Astrocyte (in vitro differentiated cells and primary cell): ENCODE measurements at regions not wholly inside any gene's neighbourhood (a gene's known extent, or its start where the extent isn't known, plus 50 kb on each side); places are given as distances from the start of the nearest gene placed in this dataset.

ENCODE experiments used
- DNase-seq: peaks from one replicate; pipeline ENCODE4 v3.0.0-alpha.2; 2010; ENCODE audit warnings: low read depth
- FAIRE-seq: peaks from 2 replicates; lab custom pipeline; 2011; peaks lifted over from hg19 to GRCh38; lab: Jason Lieb, UNC
- H2AFZ ChIP-seq: 2 replicates; pipeline ENCODE4 v1.6.0; 2012; ENCODE audit warnings: low read depth, low read length, inconsistent platforms
- H3K27ac ChIP-seq: 2 replicates; pipeline ENCODE4 v1.5.1; 2011; ENCODE audit warnings: low read depth, low read length, inconsistent platforms
- H3K27me3 ChIP-seq: 2 replicates; pipeline ENCODE4 v1.6.0; 2011; ENCODE audit warnings: low read length, inconsistent platforms; ENCODE audit not compliant: insufficient read depth
- H3K36me3 ChIP-seq: 2 replicates; pipeline ENCODE4 v1.5.1; 2011; ENCODE audit warnings: low read length, inconsistent platforms; ENCODE audit not compliant: insufficient read depth
- H3K4me1 ChIP-seq: 2 replicates; pipeline ENCODE4 v1.5.1; 2011; ENCODE audit warnings: low read length, inconsistent platforms; ENCODE audit not compliant: insufficient read depth
- H3K4me2 ChIP-seq: 2 replicates; pipeline ENCODE4 v1.6.0; 2012; ENCODE audit warnings: low read length, inconsistent platforms
- H3K4me3 ChIP-seq: 2 replicates; pipeline ENCODE4 v1.5.1; 2011; ENCODE audit warnings: low read depth, mild to moderate bottlenecking, low read length, inconsistent platforms; ENCODE audit not compliant: insufficient read depth
- H3K79me2 ChIP-seq: 2 replicates; pipeline ENCODE4 v1.6.0; 2012; ENCODE audit warnings: mild to moderate bottlenecking, low read length, inconsistent platforms; ENCODE audit not compliant: insufficient read depth
- H3K9ac ChIP-seq: 2 replicates; pipeline ENCODE4 v1.6.0; 2012; ENCODE audit warnings: mild to moderate bottlenecking, low read length, inconsistent platforms
- H3K9me3 ChIP-seq: 2 replicates; pipeline ENCODE4 v1.5.1; 2012; ENCODE audit warnings: low read depth, mild to moderate bottlenecking, low read length, inconsistent platforms; ENCODE audit not compliant: insufficient read depth
- H4K20me1 ChIP-seq: 2 replicates; pipeline ENCODE4 v1.6.0; 2012; ENCODE audit warnings: low read length, inconsistent platforms; ENCODE audit not compliant: insufficient read depth
- H3K27ac Mint-ChIP-seq: one replicate; pipeline ENCODE4 v1.8.0; 2021; ENCODE audit warnings: mild to moderate bottlenecking, mixed read lengths; ENCODE audit not compliant: unreplicated experiment
- H3K27me3 Mint-ChIP-seq: one replicate; pipeline ENCODE4 v1.8.0; 2021; ENCODE audit warnings: low read depth, mixed read lengths; ENCODE audit not compliant: unreplicated experiment
- H3K36me3 Mint-ChIP-seq: one replicate; pipeline ENCODE4 v1.8.0; 2021; ENCODE audit warnings: low read depth, mixed read lengths; ENCODE audit not compliant: unreplicated experiment
- H3K4me1 Mint-ChIP-seq: one replicate; pipeline ENCODE4 v1.8.0; 2021; ENCODE audit warnings: low read depth, mixed read lengths; ENCODE audit not compliant: unreplicated experiment
- H3K4me3 Mint-ChIP-seq: one replicate; pipeline ENCODE4 v1.8.0; 2021; ENCODE audit warnings: mild to moderate bottlenecking, moderate library complexity, mixed read lengths; ENCODE audit not compliant: unreplicated experiment
- H3K9me3 Mint-ChIP-seq: one replicate; pipeline ENCODE4 v1.8.0; 2021; ENCODE audit warnings: mild to moderate bottlenecking, mixed read lengths; ENCODE audit not compliant: unreplicated experiment
- CTCF ChIP-seq: IDR thresholded peaks from 2 replicates; pipeline ENCODE4 v1.5.1; 2011; ENCODE audit warnings: low read depth, mild to moderate bottlenecking, inconsistent platforms, low read length, moderate library complexity; ENCODE audit not compliant: insufficient read depth
- EZH2 ChIP-seq: IDR thresholded peaks from 2 replicates; pipeline ENCODE4 v1.6.1; 2012; ENCODE audit warnings: mild to moderate bottlenecking, low read length, inconsistent platforms; ENCODE audit not compliant: insufficient read depth

GRCh38 chr5:40453689-40454088, 226.0 kb upstream of the PTGER4 start:
- H3K27me3 ChIP-seq: no peaks in the 10 kb centered on the region
- no peak for DNase-seq
- H3K36me3 ChIP-seq: no peaks in the 10 kb centered on the region
- no peaks in the 10 kb centered on the region for H4K20me1 ChIP-seq
- H3K9ac ChIP-seq: no peak overlapping the region
- Mint-ChIP-seq H3K27me3 (no peaks in the 10 kb centered on the region), H3K4me1 (no peaks in the 10 kb centered on the region), H3K4me3 (no peak overlapping the region), H3K27ac (no peak overlapping the region), H3K9me3 (peaks cover 13% of the 10 kb centered on the region), H3K36me3 (peaks cover 2% of the 10 kb centered on the region)
- H3K4me2 ChIP-seq: no peak overlapping the region
- no peaks in the 10 kb centered on the region for H3K4me1 ChIP-seq
- no peak overlapping the region for H3K27ac ChIP-seq
- no peaks in the 10 kb centered on the region for H3K79me2 ChIP-seq
- no peaks in the 10 kb centered on the region for H3K9me3 ChIP-seq
- H2AFZ ChIP-seq: no peak overlapping the region
- no peak for FAIRE-seq
- no peak overlapping the region for H3K4me3 ChIP-seq
- TF ChIP-seq CTCF (no peak), EZH2 (no peak)

- Histone ChIP-seq H3K79me2 (no peaks in the 10 kb centered on the region), H3K4me1 (no peaks in the 10 kb centered on the region), H3K4me3 (no peak overlapping the region), H2AFZ (no peak overlapping the region), H3K27me3 (no peaks in the 10 kb centered on the region), H3K27ac (no peak overlapping the region), H4K20me1 (no peaks in the 10 kb centered on the region), H3K36me3 (no peaks in the 10 kb centered on the region), H3K9me3 (no peaks in the 10 kb centered on the region), H3K9ac (no peak overlapping the region), H3K4me2 (no peak overlapping the region)
- Mint-ChIP-seq H3K27ac (no peak overlapping the region), H3K4me3 (no peak overlapping the region), H3K36me3 (peaks cover 2% of the 10 kb centered on the region), H3K4me1 (peaks cover under 1% of the 10 kb centered on the region), H3K27me3 (no peaks in the 10 kb centered on the region), H3K9me3 (peaks cover 13% of the 10 kb centered on the region)
- FAIRE-seq (no peak), DNase-seq (no peak)
- TF ChIP-seq CTCF (no peak), EZH2 (no peak)
Measured at GRCh38 chr5:40452874-40453624, 226.7 kb upstream of the PTGER4 start.

- Mint-ChIP-seq H3K27me3 (no peaks in the 10 kb centered on the region), H3K27ac (no peak overlapping the region), H3K4me1 (peaks cover 7% of the 10 kb centered on the region), H3K4me3 (no peak overlapping the region), H3K9me3 (peaks cover 13% of the 10 kb centered on the region), H3K36me3 (no peaks in the 10 kb centered on the region)
- Histone ChIP-seq H3K9me3 (no peaks in the 10 kb centered on the region), H3K4me1 (no peaks in the 10 kb centered on the region), H3K9ac (no peak overlapping the region), H2AFZ (no peak overlapping the region), H3K4me3 (no peak overlapping the region), H3K4me2 (no peak overlapping the region), H3K79me2 (no peaks in the 10 kb centered on the region), H3K27me3 (no peaks in the 10 kb centered on the region), H3K27ac (peak overlapping the region; percentile 67), H4K20me1 (no peaks in the 10 kb centered on the region), H3K36me3 (no peaks in the 10 kb centered on the region)
- FAIRE-seq (no peak), DNase-seq (no peak)
- TF ChIP-seq EZH2 (no peak), CTCF (no peak)
Measured at GRCh38 chr5:40447438-40447837, 232.3 kb upstream of the PTGER4 start.
